HG03342 (cell line): ENCODE measurements at regions not wholly inside any gene's neighbourhood (a gene's known extent, or its start where the extent isn't known, plus 50 kb on each side); places are given as distances from the start of the nearest gene placed in this dataset.

ENCODE experiments used
- ATAC-seq: cut with Tn5 transposase; IDR thresholded peaks from one replicate; pipeline ENCODE4 v1.9.1; 2021; ENCODE audit warnings: mild to moderate bottlenecking, moderate library complexity; ENCODE audit not compliant: unreplicated experiment

GRCh38 chr2:188848887-188849435 lies 125.2 kb upstream of the COL3A1 start:
- no peak for ATAC-seq

- no peak for ATAC-seq
These were observed 123.4 kb upstream of the COL3A1 start for GRCh38 chr2:188850786-188851185.

GRCh38 chr2:188851311-188851710 lies 122.9 kb upstream of the COL3A1 start:
- no peak for ATAC-seq

GRCh38 chr2:188851826-188852225 lies 122.3 kb upstream of the COL3A1 start:
- ATAC-seq: no peak

DNA sequence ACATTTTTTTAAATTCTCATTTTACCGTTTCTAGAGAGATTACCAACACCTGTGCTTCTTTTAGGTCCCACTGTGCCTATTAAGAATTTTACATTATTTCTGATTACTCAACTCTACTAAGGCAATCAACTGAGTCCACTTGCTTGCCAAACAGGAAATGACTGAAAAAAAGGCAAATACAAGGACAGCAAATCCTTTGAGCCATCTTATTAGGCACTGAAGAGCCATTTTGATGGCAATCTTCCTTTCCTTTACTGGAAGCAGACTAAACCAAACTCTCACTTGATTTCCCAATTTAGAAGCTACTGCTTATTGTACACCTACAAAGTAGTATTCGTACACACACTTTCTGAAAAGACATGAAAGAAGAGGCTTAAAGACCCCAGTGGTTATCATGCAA lies 121.4 kb upstream of the COL3A1 start:
- no peak for ATAC-seq

DNA sequence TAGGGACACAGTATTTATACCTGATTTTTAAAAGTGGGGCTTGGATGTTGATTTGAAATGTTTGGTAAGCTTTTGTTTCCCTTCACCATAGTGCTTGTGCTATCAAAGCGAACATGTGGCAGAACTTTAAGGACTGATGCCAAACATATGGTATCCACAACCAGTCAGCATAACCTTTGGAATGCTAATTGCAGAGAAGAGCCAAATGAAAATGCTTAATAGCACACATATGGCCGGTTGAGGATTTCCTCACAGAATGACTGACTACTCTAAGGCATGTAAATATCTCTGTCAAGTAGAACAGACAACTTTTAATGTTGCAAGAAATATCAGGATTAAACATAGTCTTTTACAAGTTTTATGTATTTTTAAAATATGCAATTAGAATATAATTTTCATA lies 120.9 kb upstream of the COL3A1 start:
- ATAC-seq: no peak

DNA sequence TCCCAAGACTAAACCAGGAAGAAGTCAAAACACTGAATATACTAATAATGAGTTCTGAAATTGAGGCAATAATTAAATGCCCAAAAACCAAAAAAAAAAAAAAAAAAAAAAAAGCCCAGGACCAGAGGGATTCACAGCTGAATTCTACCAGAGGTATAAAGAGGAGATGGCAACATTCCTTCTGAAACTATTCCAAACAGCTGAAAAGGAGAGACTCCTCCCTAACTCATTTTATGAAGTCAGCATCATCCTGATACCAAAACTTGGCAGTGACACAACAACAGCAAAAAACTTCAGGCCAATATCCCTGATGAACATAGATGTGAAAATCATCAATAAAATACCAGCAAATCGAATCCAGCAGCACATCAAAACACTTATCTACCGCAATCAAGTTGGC lies 108.5 kb upstream of the COL3A1 start:
- no peak for ATAC-seq

DNA sequence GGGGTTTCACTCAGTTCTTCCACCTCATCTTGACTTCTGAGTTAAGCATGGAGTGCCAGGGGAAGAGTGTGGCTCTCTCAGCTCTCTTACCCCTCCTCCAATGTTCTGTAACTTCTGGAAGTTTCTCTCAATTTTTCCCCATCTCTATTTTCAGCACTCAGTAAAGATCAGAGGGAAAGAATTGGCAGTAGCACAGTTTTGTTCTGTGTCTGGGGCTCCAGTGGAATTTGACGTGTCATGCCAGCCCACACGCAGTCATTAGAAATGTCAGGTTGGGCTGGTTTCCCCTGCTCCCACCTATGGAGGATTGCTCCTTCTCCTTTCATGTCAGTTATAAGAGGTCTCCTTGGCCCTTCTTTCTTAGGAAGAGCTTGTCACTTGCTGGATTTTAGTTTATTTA lies 104.6 kb upstream of the COL3A1 start:
- no peak for ATAC-seq

GRCh38 chr2:188870289-188870688 lies 103.9 kb upstream of the COL3A1 start:
- ATAC-seq: no peak

DNA sequence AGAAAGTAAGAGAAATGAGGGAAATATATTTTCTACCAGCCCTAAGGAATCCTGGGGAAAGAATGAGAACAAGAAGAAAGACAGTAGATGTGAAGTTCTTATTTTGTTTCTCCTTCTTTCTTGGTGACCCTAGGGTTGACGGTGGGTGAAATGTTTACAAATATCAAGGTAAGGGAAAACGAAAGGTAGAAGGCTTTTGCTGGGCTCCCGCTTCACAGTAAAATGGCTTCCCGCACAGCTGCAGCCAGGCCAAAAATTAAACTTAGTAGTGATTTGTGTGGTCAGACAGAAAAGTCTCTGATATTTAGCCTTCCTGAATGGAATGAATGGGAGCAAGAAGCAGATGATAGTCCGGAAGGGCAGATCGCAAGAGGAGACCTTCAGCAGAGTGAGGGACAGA lies 99.1 kb upstream of the COL3A1 start:
- ATAC-seq: no peak

DNA sequence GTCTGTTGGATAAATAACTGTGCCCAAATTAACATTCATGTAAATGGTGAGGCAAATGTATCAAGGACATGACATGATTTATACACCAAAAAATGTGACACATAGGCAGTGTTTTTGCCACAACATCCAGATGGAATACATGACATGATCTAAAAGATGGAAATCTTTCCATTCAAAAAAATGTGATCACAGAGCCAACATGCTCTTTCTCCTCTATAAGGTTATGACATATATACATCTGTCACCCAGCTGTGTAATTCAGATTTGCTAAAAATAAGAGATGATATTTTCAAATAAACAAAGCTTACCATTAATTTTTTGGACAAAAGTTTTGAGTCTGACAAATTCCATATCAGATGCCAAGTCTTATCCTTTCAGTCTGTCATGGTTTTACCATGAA lies 95.5 kb upstream of the COL3A1 start:
- ATAC-seq: no peak

GRCh38 chr2:188880740-188881139 lies 93.4 kb upstream of the COL3A1 start:
- no peak for ATAC-seq

- no peak for ATAC-seq
These were observed 92.7 kb upstream of the COL3A1 start for GRCh38 chr2:188881434-188881833.

DNA sequence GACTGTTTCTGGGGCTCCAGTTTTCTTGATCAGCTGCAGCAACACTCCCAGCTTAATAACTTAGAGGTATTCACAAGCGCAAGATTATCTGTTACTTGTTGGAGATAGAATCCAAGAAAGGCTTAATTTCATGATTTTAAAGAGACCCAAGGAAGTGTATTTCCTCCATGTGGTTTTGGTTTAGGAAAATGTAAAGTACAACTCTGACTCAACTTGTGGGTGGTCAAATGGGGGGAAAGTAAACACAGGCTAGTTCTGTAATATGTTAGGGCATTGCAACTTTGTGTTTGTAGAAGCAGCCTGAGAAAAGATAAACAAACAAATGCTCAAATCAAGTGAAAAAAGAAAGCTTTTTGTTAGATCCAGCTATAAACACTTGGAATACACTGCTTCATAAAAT lies 90.1 kb upstream of the COL3A1 start:
- ATAC-seq: no peak

DNA sequence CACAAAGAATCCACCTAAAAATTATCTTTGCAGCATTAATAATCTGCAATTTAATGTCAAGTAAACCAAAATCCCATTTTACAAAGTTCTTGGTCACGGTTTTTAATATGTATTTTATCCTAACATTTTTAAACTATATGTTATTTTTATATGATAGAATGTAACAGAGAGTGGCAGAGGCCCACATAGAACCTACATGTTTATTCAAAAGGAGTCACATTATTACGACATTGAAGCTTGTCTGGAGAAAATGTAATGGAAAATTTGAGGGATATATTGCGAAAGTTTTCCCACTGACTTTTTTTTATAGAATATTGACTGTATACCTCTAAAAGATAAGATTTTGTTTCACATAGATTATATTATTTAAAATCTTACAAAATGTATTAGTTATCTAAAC lies 89.7 kb upstream of the COL3A1 start:
- no peak for ATAC-seq

- no peak for ATAC-seq
These were observed 85.0 kb upstream of the COL3A1 start for GRCh38 chr2:188889187-188889586.

GRCh38 chr2:188890755-188891154 lies 83.4 kb upstream of the COL3A1 start:
- ATAC-seq: no peak

DNA sequence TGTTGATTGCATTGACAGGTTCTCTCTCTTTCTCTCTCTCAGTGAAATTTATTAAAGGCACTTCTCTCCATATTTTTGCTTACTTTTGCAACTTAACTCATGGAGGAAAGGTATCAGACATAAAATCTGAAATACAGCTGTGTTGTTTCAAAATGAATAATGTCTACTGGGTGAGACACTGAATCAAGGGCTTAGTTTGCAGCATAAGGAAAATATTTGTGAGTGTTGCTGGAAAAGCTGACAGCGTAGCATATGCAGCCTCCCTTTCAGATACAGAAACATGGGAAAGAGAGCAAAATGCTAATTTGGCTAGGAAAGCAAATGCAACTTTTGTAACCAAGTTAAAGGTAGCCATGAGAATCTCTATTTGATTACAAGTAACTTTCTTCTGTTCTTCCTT lies 81.5 kb upstream of the COL3A1 start:
- no peak for ATAC-seq

DNA sequence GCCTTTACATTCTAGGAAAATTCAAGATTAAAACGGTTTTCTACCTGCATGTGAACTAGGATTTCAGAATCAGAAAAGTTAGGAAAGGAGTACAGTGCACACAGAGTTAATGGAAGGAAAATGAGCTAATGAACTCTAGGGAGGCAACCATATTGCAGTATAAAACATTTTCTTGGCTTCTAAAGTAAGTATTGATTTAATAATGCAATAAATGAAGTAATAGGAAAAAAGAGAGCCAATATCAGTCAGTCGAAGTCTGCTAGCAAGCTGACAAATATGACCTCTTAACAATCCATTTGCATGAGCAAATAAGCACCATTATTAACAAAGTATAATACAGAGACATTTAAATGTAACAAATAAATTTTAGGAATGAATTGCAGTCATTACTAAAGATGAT lies 80.2 kb upstream of the COL3A1 start:
- no peak for ATAC-seq

GRCh38 chr2:188894979-188895378 lies 79.2 kb upstream of the COL3A1 start:
- ATAC-seq: no peak

DNA sequence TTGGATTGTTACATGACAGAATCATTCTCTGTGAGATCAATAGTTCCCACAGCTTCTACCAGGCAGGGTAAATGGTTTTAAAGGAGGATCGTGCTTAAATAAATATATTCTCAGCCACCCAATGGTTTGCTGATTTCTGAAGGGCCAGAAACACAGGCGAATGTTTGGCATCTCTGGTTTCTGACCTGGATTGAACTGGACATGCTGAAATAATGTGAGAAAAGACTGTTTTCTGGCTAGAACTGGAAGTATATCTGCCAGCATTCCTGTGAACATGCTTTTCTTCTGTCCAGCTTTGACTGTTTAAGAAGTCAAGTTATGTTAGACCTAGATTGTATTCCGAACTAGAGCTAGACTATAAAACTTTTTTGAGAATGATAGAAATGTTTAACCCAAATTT lies 77.1 kb upstream of the COL3A1 start:
- ATAC-seq: no peak

GRCh38 chr2:188898261-188898660 lies 75.9 kb upstream of the COL3A1 start:
- ATAC-seq: no peak

GRCh38 chr2:188902901-188903491 lies 71.2 kb upstream of the COL3A1 start:
- ATAC-seq: no peak
